Keratinocyte (primary cell): ENCODE measurements at regions not wholly inside any gene's neighbourhood (a gene's known extent, or its start where the extent isn't known, plus 50 kb on each side); places are given as distances from the start of the nearest gene placed in this dataset.

Experiments used
- DNase-seq: peaks from one replicate; pipeline ENCODE4 v3.0.0-alpha.2; 2011; ENCODE audit warnings: low read depth, missing footprints, low spot score
- FAIRE-seq: peaks from 2 replicates; lab custom pipeline; 2011; peaks lifted over from hg19 to GRCh38; lab: Jason Lieb, UNC
- H2AFZ ChIP-seq: 2 replicates; pipeline ENCODE4 v1.6.0; 2012; ENCODE audit warnings: low read length, control low read depth, inconsistent platforms; ENCODE audit not compliant: control insufficient read depth
- H3K27ac ChIP-seq: 2 replicates; pipeline ENCODE4 v1.5.1; 2011; ENCODE audit warnings: low read length; ENCODE audit not compliant: control insufficient read depth, insufficient read depth
- H3K27me3 ChIP-seq: 3 replicates; pipeline ENCODE4 v1.6.0; 2011; ENCODE audit warnings: low read length; ENCODE audit not compliant: control insufficient read depth, insufficient read depth; ENCODE audit errors: extremely low read depth
- H3K36me3 ChIP-seq, 2 experiments: 2 replicates in 1 of 2; 3 replicates in 1 of 2; pipeline ENCODE4 v1.5.1; 2011; ENCODE audit warnings: low read length in 2 of 2, mild to moderate bottlenecking in 1 of 2; ENCODE audit not compliant: control insufficient read depth in 2 of 2, insufficient read depth in 2 of 2; ENCODE audit errors: extremely low read depth in 1 of 2
- H3K4me1 ChIP-seq: 3 replicates; pipeline ENCODE4 v1.5.1; 2011; ENCODE audit warnings: low read length; ENCODE audit not compliant: control insufficient read depth, insufficient read depth; ENCODE audit errors: extremely low read depth
- H3K4me2 ChIP-seq: 3 replicates; pipeline ENCODE4 v1.6.0; 2011; ENCODE audit warnings: low read depth, low read length; ENCODE audit not compliant: control insufficient read depth, insufficient read depth; ENCODE audit errors: extremely low read depth
- H3K4me3 ChIP-seq, 3 experiments: fragments of 200-600 bp in 1 of 3; sonication (generic) in 1 of 3; 2 replicates in 2 of 3; 3 replicates in 1 of 3; pipeline ENCODE4 v1.5.1; 2011 to 2016; ENCODE audit warnings: low read length in 3 of 3, mild to moderate bottlenecking in 3 of 3, control low read depth in 2 of 3, inconsistent platforms in 1 of 3, low read depth in 1 of 3, mixed read lengths in 1 of 3, mixed run types in 1 of 3, moderate library complexity in 1 of 3; ENCODE audit not compliant: control insufficient read depth in 2 of 3, insufficient read depth in 2 of 3; ENCODE audit errors: extremely low read depth in 1 of 3
- H3K79me2 ChIP-seq: 2 replicates; pipeline ENCODE4 v1.6.0; 2012; ENCODE audit warnings: low read length; ENCODE audit not compliant: control insufficient read depth, insufficient read depth
- H3K9ac ChIP-seq: 3 replicates; pipeline ENCODE4 v1.6.0; 2011; ENCODE audit warnings: low read length; ENCODE audit not compliant: control insufficient read depth, insufficient read depth; ENCODE audit errors: extremely low read depth
- H3K9me1 ChIP-seq: 3 replicates; pipeline ENCODE4 v1.6.0; 2011; ENCODE audit warnings: low read length; ENCODE audit not compliant: control insufficient read depth, insufficient read depth; ENCODE audit errors: extremely low read depth
- H3K9me3 ChIP-seq: 2 replicates; pipeline ENCODE4 v1.5.1; 2012; ENCODE audit warnings: low read depth, low read length; ENCODE audit not compliant: control insufficient read depth
- H4K20me1 ChIP-seq: 3 replicates; pipeline ENCODE4 v1.6.0; 2011; ENCODE audit warnings: low read length; ENCODE audit not compliant: control insufficient read depth, insufficient read depth; ENCODE audit errors: extremely low read depth
- EZH2 ChIP-seq: IDR thresholded peaks from one replicate; pipeline ENCODE4 v1.6.1; 2012; ENCODE audit warnings: inconsistent platforms, mild to moderate bottlenecking, low read length, moderate library complexity
- dilution Hi-C: fragments of 300-500 bp; cut with MboI; formaldehyde crosslinking; loops from one replicate; pipeline ENCODE4 v1.7.0; 2020; ENCODE audit warnings: low sequenced_read_pairs; ENCODE audit not compliant: extremely low pct_ligation_motif_present
- TF ChIP-seq, protein P1 (sequence below), 3 experiments: IDR thresholded peaks in 1 of 3; conservative IDR thresholded peaks in 1 of 3; optimal IDR thresholded peaks in 1 of 3; 2 replicates in 2 of 3; 3 replicates in 1 of 3; pipeline versions ENCODE3 to v1.5.1; 2011; ENCODE audit warnings: low read length in 3 of 3, mild to moderate bottlenecking in 3 of 3, moderate library complexity in 2 of 3, control low read depth in 1 of 3, inconsistent platforms in 1 of 3; ENCODE audit not compliant: insufficient read depth in 2 of 3; ENCODE audit errors: extremely low read depth in 1 of 3

DNA sequence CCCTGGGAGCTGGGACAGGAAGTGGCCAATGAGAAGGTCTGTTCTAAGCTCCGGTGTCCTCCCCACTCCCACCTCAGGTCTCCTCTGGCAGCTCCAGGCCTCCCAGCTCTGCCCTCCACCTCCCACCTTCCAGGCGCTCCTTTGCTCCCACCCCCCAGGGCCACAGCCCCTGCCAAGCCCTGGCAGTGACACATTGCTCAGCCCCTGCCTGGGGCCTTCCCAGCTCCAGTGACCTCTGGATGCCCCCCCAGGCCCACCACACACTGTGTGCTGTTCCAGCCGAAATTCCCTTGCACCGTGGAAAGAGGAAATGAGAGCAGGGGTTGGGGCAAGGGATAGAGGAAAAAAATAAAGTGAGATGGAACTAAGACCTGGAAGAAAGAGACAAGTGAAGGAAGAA lies 289.6 kb downstream of the CYP26B1 start:
- Histone ChIP-seq H4K20me1 (no peaks in the 10 kb centered on the region), H3K4me1 (no peaks in the 10 kb centered on the region)

DNA sequence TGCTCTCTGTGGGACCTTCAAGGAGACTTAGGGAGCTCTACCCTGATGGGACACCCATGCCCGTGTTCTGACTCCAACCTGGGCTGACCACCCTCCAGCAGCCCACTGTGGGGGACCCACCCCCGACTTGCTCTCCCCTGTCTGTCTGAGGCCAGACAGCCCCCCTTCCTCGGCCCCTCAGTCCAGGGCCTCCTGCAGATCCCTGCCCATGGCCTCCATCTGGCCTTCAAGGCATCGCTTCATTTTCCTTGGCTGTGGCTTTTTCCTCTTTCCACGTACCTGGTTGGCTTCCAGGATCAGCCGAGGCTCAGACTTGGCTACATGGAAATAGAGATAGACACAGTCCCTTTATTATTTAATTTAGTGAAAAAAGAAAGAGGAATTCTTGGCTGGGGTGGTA lies 290.0 kb downstream of the CYP26B1 start:
- H4K20me1 ChIP-seq = no peaks in the 10 kb centered on the region
- H3K27ac ChIP-seq = no peak overlapping the region
- H2AFZ ChIP-seq = no peak overlapping the region
- H3K4me2 ChIP-seq = no peak overlapping the region
- FAIRE-seq = no peak
- no peaks in the 10 kb centered on the region for H3K4me1 ChIP-seq
- TF ChIP-seq, protein P1, sequence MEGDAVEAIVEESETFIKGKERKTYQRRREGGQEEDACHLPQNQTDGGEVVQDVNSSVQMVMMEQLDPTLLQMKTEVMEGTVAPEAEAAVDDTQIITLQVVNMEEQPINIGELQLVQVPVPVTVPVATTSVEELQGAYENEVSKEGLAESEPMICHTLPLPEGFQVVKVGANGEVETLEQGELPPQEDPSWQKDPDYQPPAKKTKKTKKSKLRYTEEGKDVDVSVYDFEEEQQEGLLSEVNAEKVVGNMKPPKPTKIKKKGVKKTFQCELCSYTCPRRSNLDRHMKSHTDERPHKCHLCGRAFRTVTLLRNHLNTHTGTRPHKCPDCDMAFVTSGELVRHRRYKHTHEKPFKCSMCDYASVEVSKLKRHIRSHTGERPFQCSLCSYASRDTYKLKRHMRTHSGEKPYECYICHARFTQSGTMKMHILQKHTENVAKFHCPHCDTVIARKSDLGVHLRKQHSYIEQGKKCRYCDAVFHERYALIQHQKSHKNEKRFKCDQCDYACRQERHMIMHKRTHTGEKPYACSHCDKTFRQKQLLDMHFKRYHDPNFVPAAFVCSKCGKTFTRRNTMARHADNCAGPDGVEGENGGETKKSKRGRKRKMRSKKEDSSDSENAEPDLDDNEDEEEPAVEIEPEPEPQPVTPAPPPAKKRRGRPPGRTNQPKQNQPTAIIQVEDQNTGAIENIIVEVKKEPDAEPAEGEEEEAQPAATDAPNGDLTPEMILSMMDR (optimal IDR thresholded peaks at IDR 0.05 in 1 of 3, IDR thresholded peaks at IDR 0.05 in 1 of 3, conservative IDR thresholded peaks at IDR 0.05 in 1 of 3; ENCODE audit: extremely low read depth in 1 of 3, insufficient read depth in 2 of 3, low read length in 3 of 3) = no peak
- no peak for TF ChIP-seq EZH2
- no peak for DNase-seq
- H3K4me3 ChIP-seq = no peak overlapping the region
- no peaks in the 10 kb centered on the region for H3K9me3 ChIP-seq
- no peaks in the 10 kb centered on the region for H3K36me3 ChIP-seq
- dilution Hi-C loops = no loop called here
- H3K79me2 ChIP-seq = no peaks in the 10 kb centered on the region
- H3K27me3 ChIP-seq = peaks cover 16% of the 10 kb centered on the region
- no peak overlapping the region for H3K9ac ChIP-seq
- no peaks in the 10 kb centered on the region for H3K9me1 ChIP-seq

More for the DNA sequence above, 289.6 kb downstream of the CYP26B1 start:
- no peak overlapping the region for H3K9ac ChIP-seq
- no peak overlapping the region for H3K4me3 ChIP-seq
- dilution Hi-C loops = no loop called here
- no peaks in the 10 kb centered on the region for H3K36me3 ChIP-seq
- FAIRE-seq = no peak
- no peaks in the 10 kb centered on the region for H3K9me1 ChIP-seq
- peaks cover 16% of the 10 kb centered on the region for H3K27me3 ChIP-seq
- no peaks in the 10 kb centered on the region for H3K79me2 ChIP-seq
- no peak for DNase-seq
- H2AFZ ChIP-seq = no peak overlapping the region
- no peak overlapping the region for H3K4me2 ChIP-seq
- H3K27ac ChIP-seq = no peak overlapping the region
- H3K9me3 ChIP-seq = no peaks in the 10 kb centered on the region
- TF ChIP-seq, protein P1 (optimal IDR thresholded peaks at IDR 0.05 in 1 of 3, IDR thresholded peaks at IDR 0.05 in 1 of 3, conservative IDR thresholded peaks at IDR 0.05 in 1 of 3; ENCODE audit: extremely low read depth in 1 of 3, insufficient read depth in 2 of 3, low read length in 3 of 3) = no peak
- no peak for TF ChIP-seq EZH2
